SK-N-SH (cell line): ENCODE measurements at regions not wholly inside any gene's neighbourhood (a gene's known extent, or its start where the extent isn't known, plus 50 kb on each side); places are given as distances from the start of the nearest gene placed in this dataset.
A peak's percentile ranks its signal among the peaks of the same experiment; 100 is the strongest.
"Not testable (repeated sequence)": the region's sequence is repeated elsewhere in the genome, so short reads cannot be mapped to it uniquely, and the experiment has no call there.

ENCODE experiments used
- CTCF ChIA-PET: fragments of 300-600, 350-600 bp; formaldehyde crosslinking; extraction: SDS; loops from one replicate; lab custom pipeline; 2021; lab: Yijun Ruan, JAX
- POLR2A ChIA-PET: fragments of 350-600 bp; sonication (Branson Sonifier 250); formaldehyde crosslinking; extraction: SDS; loops from one replicate; lab custom pipeline; 2020; ENCODE audit warnings: antibody characterized with exemption, inconsistent platforms; lab: Yijun Ruan, JAX
- DNase-seq: peaks from one replicate; pipeline ENCODE4 v3.0.0; 2012
- H2AFZ ChIP-seq: fragments of 200-600 bp; sonication (generic); 2 replicates; pipeline ENCODE4 v1.8.1; 2016; ENCODE audit warnings: antibody characterized with exemption, mild to moderate bottlenecking, low read depth
- H3F3A ChIP-seq: fragments of 200-600 bp; sonication (generic); replicated peaks from 2 replicates; pipeline ENCODE3; 2016; ENCODE audit warnings: antibody characterized with exemption, mild to moderate bottlenecking; ENCODE audit not compliant: insufficient read depth
- H3K27ac ChIP-seq, 2 experiments: fragments of 200-500 bp in 1 of 2; fragments of 200-600 bp in 1 of 2; sonication (Bioruptor generic) in 1 of 2; sonication (generic), shearing (Covaris generic) in 1 of 2; 2 replicates each; pipeline versions ENCODE4 v1.5.1 to v1.6.1; 2014 to 2016; ENCODE audit warnings: low read depth in 2 of 2, inconsistent platforms in 1 of 2, low read length in 1 of 2, mild to moderate bottlenecking in 1 of 2, mixed read lengths in 1 of 2
- H3K27me3 ChIP-seq: fragments of 200-600 bp; sonication (generic), shearing (Covaris generic); 2 replicates; pipeline ENCODE4 v1.6.1; 2016; ENCODE audit warnings: mixed run types; ENCODE audit not compliant: insufficient read depth
- H3K36me3 ChIP-seq, 2 experiments: fragments of 200-500 bp in 1 of 2; fragments of 200-600 bp in 1 of 2; sonication (Bioruptor generic) in 1 of 2; sonication (generic) in 1 of 2; replicated peaks in 1 of 2; 2 replicates each; pipeline versions ENCODE3 to v1.5.1; 2014 to 2016; ENCODE audit warnings: low read length in 1 of 2, mild to moderate bottlenecking in 1 of 2; ENCODE audit not compliant: insufficient read depth in 2 of 2, control insufficient read depth in 1 of 2
- H3K4me1 ChIP-seq, 2 experiments: fragments of 200-500 bp in 1 of 2; fragments of 200-600 bp in 1 of 2; sonication (Bioruptor generic) in 1 of 2; sonication (generic), shearing (Covaris generic) in 1 of 2; 2 replicates each; pipeline versions ENCODE4 v1.5.1 to v1.6.1; 2014 to 2016; ENCODE audit warnings: low read depth in 1 of 2, low read length in 1 of 2, mixed run types in 1 of 2; ENCODE audit not compliant: insufficient read depth in 2 of 2, control insufficient read depth in 1 of 2
- H3K4me2 ChIP-seq: fragments of 200-600 bp; sonication (generic), shearing (Covaris generic); 2 replicates; pipeline ENCODE4 v1.6.1; 2017; ENCODE audit warnings: mixed run types
- H3K4me3 ChIP-seq, 2 experiments: fragments of 200-500 bp in 1 of 2; fragments of 200-600 bp in 1 of 2; sonication (Bioruptor generic) in 1 of 2; sonication (generic), shearing (Covaris generic) in 1 of 2; 2 replicates each; pipeline versions ENCODE4 v1.5.1 to v1.8.1; 2014 to 2016; ENCODE audit warnings: low read depth in 2 of 2, inconsistent platforms in 1 of 2, low read length in 1 of 2, mild to moderate bottlenecking in 1 of 2, mixed read lengths in 1 of 2, moderate library complexity in 1 of 2
- H3K79me2 ChIP-seq: fragments of 200-600 bp; sonication (generic); 2 replicates; pipeline ENCODE4 v1.8.1; 2017; ENCODE audit warnings: mild to moderate bottlenecking; ENCODE audit not compliant: insufficient read depth
- H3K9ac ChIP-seq: fragments of 200-600 bp; sonication (generic); 2 replicates; pipeline ENCODE4 v1.6.1; 2017; ENCODE audit warnings: mixed run types
- H3K9me2 ChIP-seq: fragments of 200-600 bp; sonication (generic); 2 replicates; pipeline ENCODE4 v1.6.1; 2017; ENCODE audit warnings: mixed run types
- H3K9me3 ChIP-seq: fragments of 200-600 bp; sonication (generic); 2 replicates; pipeline ENCODE4 v1.6.1; 2017; ENCODE audit warnings: mixed run types, mild to moderate bottlenecking, moderate library complexity
- H4K20me1 ChIP-seq: fragments of 200-600 bp; sonication (generic); 2 replicates; pipeline ENCODE4 v1.6.1; 2017; ENCODE audit warnings: mild to moderate bottlenecking, mixed run types; ENCODE audit not compliant: insufficient read depth
- CHD2 ChIP-seq: fragments of 150-350 bp; IDR thresholded peaks from 2 replicates; pipeline ENCODE4 v1.6.1; 2018; ENCODE audit warnings: low read length; ENCODE audit not compliant: partially characterized antibody
- FOXJ3 ChIP-seq: sonication (generic); formaldehyde crosslinking; IDR thresholded peaks from 2 replicates; pipeline ENCODE4 v1.5.1; 2020; ENCODE audit warnings: mild to moderate bottlenecking, missing genetic modification reagents
- GATA2 ChIP-seq: sonication (generic); formaldehyde crosslinking; IDR thresholded peaks from 2 replicates; pipeline ENCODE4 v1.5.0; 2020; ENCODE audit warnings: mild to moderate bottlenecking, missing genetic modification reagents
- POLR2AphosphoS5 ChIP-seq: IDR thresholded peaks from 2 replicates; pipeline ENCODE4 v1.6.1; 2012; ENCODE audit warnings: low read depth, low read length
- RFX5 ChIP-seq: IDR thresholded peaks from 2 replicates; pipeline ENCODE4 v1.6.1; 2012; ENCODE audit warnings: mild to moderate bottlenecking, improper control_type of control experiment, low read length
- SMC3 ChIP-seq: IDR thresholded peaks from 2 replicates; pipeline ENCODE4 v1.6.1; 2012; ENCODE audit warnings: low read depth, low read length, improper control_type of control experiment
- YY1 ChIP-seq: IDR thresholded peaks from 2 replicates; pipeline ENCODE4 v1.4.0; 2012; ENCODE audit warnings: low read depth, mild to moderate bottlenecking
- WGBS: methylation state at CpG from one replicate; pipeline ENCODE4 v1.1.6; 2017; ENCODE audit warnings: low lambda C conversion rate; 5-methylcytosine and 5-hydroxymethylcytosine counted together
- TF ChIP-seq, protein P1 (sequence below): IDR thresholded peaks from 2 replicates; pipeline ENCODE4 v1.6.1; 2012; ENCODE audit warnings: mild to moderate bottlenecking, low read depth, low read length, moderate library complexity
- TF ChIP-seq, protein P2 (sequence below): fragments of 150-350 bp; IDR thresholded peaks from 2 replicates; pipeline ENCODE4 v1.6.1; 2017; ENCODE audit warnings: antibody characterized with exemption, low read length, low read depth, borderline replicate concordance

DNA sequence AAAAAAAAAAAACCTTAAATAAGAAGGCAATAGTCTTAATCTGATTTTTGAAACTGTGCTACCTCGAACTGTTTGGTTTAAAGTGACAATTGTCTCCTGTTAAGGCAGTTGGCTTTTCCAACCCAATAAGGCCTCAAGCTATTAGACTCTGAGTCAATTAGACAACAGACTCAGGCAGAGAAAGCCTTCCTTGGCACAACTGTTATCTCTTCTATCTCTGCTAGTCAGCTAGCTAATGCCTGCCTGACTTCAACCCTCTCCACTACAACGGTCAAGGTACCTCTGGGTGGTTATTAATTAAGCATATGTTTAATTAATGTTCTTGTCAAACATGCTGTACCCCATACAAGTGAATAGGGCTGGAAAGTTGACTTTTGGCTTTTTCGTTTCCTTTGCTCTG, 110.2 kb upstream of the NLGN1 start:
- Histone ChIP-seq H3K27me3 (no peaks in the 10 kb centered on the region), H3K36me3 (no peaks in the 10 kb centered on the region), H3K9me2 (no peaks in the 10 kb centered on the region), H3K79me2 (no peaks in the 10 kb centered on the region), H3K27ac (no peak overlapping the region; a peak in 1 of 4 replicates), H2AFZ (no peak overlapping the region), H3K4me1 (no peaks in the 10 kb centered on the region; a peak in 1 of 4 replicates), H3F3A (no peaks in the 10 kb centered on the region), H3K9me3 (no peaks in the 10 kb centered on the region), H3K4me2 (no peak overlapping the region), H3K9ac (no peak overlapping the region), H3K4me3 (no peak overlapping the region), H4K20me1 (no peaks in the 10 kb centered on the region)
- TF ChIP-seq GATA2 (CRISPR knock-in tag) (peak; percentile 59), SMC3 (no peak)
- DNase-seq: peak; percentile 45
- POLR2A ChIA-PET: no interaction called here
- CTCF ChIA-PET: no interaction called here
- 9% methylated on average over 3 of the region's 3 CpGs for WGBS

DNA sequence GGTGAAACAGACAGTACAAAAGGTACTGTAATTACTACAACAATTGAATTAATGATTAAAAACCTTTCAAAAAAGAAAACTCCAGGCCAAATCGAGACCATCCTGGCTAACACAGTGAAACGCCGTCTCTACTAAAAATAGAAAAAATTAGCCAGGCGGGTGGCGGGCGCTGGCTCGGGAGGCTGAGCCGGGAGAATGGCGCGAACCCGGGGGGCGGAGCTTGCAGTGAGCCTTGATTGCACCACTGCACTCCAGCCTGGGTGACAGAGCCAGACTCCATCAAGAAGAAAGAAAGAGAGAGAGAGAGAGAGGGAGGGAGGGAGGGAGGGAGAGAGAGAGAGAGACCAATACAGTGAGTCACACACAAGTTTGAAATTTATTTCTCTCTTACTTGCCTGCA, 111.0 kb upstream of the NLGN1 start:
- H4K20me1 ChIP-seq, POLR2A ChIA-PET, H3K4me2 ChIP-seq, H3K4me1 ChIP-seq, H3K36me3 ChIP-seq, DNase-seq, H3K27ac ChIP-seq, H3K27me3 ChIP-seq, H3K79me2 ChIP-seq, CTCF ChIA-PET, H3K9me3 ChIP-seq, H3F3A ChIP-seq, H3K9ac ChIP-seq, H3K4me3 ChIP-seq, H3K9me2 ChIP-seq, H2AFZ ChIP-seq: not testable (repeated sequence)
- WGBS: 93% methylated on average over 12 of the region's 12 CpGs

DNA sequence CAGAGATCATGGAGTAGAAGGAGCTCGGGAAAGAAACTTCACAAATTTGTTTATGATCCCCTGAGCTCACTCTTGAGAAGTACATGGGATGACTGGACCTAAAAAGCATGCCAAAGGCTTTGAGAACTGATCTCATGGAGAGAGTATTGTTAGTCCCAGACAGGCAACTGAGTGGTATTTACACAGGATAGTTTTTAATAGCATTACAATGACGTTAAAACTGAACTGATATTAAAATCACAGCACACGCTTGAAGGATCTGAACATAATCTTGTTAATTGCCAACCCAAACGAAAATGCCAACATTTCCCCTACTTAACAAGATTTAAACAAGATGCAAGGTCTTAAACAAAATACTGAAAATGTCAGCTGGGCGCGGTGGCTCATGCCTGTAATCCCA, 113.2 kb upstream of the NLGN1 start:
- H3K4me2 ChIP-seq: no peak overlapping the region
- TF ChIP-seq CHD2: no peak
- no peak for TF ChIP-seq YY1
- TF ChIP-seq FOXJ3 (CRISPR knock-in tag): no peak
- TF ChIP-seq, protein P1, sequence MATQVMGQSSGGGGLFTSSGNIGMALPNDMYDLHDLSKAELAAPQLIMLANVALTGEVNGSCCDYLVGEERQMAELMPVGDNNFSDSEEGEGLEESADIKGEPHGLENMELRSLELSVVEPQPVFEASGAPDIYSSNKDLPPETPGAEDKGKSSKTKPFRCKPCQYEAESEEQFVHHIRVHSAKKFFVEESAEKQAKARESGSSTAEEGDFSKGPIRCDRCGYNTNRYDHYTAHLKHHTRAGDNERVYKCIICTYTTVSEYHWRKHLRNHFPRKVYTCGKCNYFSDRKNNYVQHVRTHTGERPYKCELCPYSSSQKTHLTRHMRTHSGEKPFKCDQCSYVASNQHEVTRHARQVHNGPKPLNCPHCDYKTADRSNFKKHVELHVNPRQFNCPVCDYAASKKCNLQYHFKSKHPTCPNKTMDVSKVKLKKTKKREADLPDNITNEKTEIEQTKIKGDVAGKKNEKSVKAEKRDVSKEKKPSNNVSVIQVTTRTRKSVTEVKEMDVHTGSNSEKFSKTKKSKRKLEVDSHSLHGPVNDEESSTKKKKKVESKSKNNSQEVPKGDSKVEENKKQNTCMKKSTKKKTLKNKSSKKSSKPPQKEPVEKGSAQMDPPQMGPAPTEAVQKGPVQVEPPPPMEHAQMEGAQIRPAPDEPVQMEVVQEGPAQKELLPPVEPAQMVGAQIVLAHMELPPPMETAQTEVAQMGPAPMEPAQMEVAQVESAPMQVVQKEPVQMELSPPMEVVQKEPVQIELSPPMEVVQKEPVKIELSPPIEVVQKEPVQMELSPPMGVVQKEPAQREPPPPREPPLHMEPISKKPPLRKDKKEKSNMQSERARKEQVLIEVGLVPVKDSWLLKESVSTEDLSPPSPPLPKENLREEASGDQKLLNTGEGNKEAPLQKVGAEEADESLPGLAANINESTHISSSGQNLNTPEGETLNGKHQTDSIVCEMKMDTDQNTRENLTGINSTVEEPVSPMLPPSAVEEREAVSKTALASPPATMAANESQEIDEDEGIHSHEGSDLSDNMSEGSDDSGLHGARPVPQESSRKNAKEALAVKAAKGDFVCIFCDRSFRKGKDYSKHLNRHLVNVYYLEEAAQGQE: no peak
- TF ChIP-seq, protein P2, sequence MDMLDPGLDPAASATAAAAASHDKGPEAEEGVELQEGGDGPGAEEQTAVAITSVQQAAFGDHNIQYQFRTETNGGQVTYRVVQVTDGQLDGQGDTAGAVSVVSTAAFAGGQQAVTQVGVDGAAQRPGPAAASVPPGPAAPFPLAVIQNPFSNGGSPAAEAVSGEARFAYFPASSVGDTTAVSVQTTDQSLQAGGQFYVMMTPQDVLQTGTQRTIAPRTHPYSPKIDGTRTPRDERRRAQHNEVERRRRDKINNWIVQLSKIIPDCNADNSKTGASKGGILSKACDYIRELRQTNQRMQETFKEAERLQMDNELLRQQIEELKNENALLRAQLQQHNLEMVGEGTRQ: no peak
- TF ChIP-seq RFX5: no peak
- TF ChIP-seq POLR2AphosphoS5: no peak
- TF ChIP-seq SMC3: no peak
- TF ChIP-seq, all 33 proteins: peak for 0
- Histone ChIP-seq H4K20me1 (no peaks in the 10 kb centered on the region), H3K9me2 (no peaks in the 10 kb centered on the region), H3K4me1 (no peaks in the 10 kb centered on the region; a peak in 1 of 4 replicates), H3K79me2 (no peaks in the 10 kb centered on the region), H3K27ac (no peak overlapping the region), H3K9me3 (no peaks in the 10 kb centered on the region), H3K36me3 (no peaks in the 10 kb centered on the region), H3F3A (no peaks in the 10 kb centered on the region), H3K27me3 (no peaks in the 10 kb centered on the region; the same call in 1 of the 2 replicates), H3K4me3 (no peak overlapping the region), H2AFZ (no peak overlapping the region), H3K9ac (no peak overlapping the region)
- 56% methylated on average over 6 of the region's 6 CpGs for WGBS
- ChIA-PET CTCF (interaction anchor here (1.0 kb wide), 1 partner anchor 21 kb away, joined by 3 read pairs; no protein-coding TSS in a partner anchor), POLR2A (no interaction called here)
- no peak for DNase-seq
